Prostate gland (tissue), 2 donors: ENCODE measurements at regions not wholly inside any gene's neighbourhood (a gene's known extent, or its start where the extent isn't known, plus 50 kb on each side); places are given as distances from the start of the nearest gene placed in this dataset.
"Not testable (repeated sequence)": the region's sequence is repeated elsewhere in the genome, so short reads cannot be mapped to it uniquely, and the experiment has no call there.

Experiments
- POLR2A ChIP-seq: fragments of 450-650 bp; IDR thresholded peaks from one replicate; pipeline ENCODE4 v1.6.1; 2016; ENCODE audit warnings: antibody characterized with exemption, mild to moderate bottlenecking
- POLR2AphosphoS5 ChIP-seq: sonication (generic); formaldehyde crosslinking; IDR thresholded peaks from one replicate; pipeline ENCODE4 v1.6.1; 2017; ENCODE audit warnings: antibody characterized with exemption
- TF ChIP-seq, protein P1 (sequence below), 4 experiments: fragments of 200-600 bp in 2 of 4; fragments of 450-650 bp in 2 of 4; sonication (generic) in 2 of 4; IDR thresholded peaks; 1 replicate in 3 of 4; 2 replicates in 1 of 4; pipeline ENCODE4 v1.5.1; 2016 to 2019; ENCODE audit warnings: antibody characterized with exemption in 4 of 4, mild to moderate bottlenecking in 2 of 4, moderate library complexity in 2 of 4

DNA sequence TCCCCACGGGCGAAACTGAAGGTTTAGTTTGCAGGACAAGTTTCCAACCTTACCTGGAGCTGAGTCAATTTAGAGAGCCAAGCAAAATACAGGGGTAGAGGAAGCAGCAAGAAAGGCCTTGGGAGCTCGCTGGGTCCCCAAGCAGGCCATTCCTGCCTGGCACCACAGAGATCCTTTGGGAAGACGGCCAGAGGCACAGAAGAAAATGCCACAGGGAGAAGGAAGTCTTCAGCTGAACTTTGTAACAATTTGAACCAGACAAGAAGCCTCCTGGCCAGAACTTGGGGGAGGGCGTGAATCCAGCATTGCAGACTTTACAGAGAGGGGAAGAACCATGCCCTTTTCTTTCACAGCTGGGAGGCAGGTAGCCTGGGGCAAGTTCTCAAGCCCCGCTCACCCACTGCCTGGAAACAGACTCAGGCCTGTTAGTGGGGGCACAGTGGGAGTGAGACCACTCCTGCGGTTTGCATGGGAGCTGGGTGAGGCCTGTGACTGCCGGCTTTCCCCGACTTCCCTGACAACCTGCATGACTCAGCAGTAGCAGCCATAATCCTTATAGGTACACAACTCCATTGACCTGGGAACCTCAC, 259.4 kb downstream of the SETD4 start:
- not testable (repeated sequence) for TF ChIP-seq POLR2A
- TF ChIP-seq, protein P1, sequence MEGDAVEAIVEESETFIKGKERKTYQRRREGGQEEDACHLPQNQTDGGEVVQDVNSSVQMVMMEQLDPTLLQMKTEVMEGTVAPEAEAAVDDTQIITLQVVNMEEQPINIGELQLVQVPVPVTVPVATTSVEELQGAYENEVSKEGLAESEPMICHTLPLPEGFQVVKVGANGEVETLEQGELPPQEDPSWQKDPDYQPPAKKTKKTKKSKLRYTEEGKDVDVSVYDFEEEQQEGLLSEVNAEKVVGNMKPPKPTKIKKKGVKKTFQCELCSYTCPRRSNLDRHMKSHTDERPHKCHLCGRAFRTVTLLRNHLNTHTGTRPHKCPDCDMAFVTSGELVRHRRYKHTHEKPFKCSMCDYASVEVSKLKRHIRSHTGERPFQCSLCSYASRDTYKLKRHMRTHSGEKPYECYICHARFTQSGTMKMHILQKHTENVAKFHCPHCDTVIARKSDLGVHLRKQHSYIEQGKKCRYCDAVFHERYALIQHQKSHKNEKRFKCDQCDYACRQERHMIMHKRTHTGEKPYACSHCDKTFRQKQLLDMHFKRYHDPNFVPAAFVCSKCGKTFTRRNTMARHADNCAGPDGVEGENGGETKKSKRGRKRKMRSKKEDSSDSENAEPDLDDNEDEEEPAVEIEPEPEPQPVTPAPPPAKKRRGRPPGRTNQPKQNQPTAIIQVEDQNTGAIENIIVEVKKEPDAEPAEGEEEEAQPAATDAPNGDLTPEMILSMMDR (IDR thresholded peaks at IDR 0.05): not testable (repeated sequence)
- peak; percentile 17 for TF ChIP-seq POLR2AphosphoS5
